Activated CD4-positive, alpha-beta T cell treated with anti-CD3 and anti-CD28 coated beads for 48 hours (primary cell): ENCODE measurements at regions not wholly inside any gene's neighbourhood (a gene's known extent, or its start where the extent isn't known, plus 50 kb on each side); places are given as distances from the start of the nearest gene placed in this dataset.

Experiments used
- DNase-seq: peaks from one replicate; pipeline ENCODE4 v3.0.0-alpha.2; 2020

DNA sequence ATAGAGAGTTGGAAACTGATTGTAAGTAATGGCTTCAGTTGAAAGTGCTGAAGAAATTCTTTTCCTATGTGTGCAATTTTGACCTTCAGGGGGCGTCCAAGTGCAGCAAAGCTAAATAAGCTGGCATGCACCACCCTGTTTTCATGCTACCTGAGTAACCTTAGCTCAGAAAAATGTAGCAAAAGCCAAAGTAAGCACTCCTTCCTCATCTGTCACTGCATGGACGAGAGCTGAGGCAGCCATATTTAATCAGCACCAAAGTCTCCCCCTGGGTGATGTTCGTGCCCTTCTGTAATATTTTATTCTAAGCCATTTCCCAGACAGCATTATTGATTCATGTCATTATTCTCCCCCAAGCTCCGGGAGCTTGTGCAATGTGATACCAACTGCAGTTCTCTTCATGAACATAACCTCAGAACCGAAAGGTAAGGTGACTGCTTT, 123.1 kb downstream of the RPS12 start:
- DNase-seq, result peak; percentile 38

DNA sequence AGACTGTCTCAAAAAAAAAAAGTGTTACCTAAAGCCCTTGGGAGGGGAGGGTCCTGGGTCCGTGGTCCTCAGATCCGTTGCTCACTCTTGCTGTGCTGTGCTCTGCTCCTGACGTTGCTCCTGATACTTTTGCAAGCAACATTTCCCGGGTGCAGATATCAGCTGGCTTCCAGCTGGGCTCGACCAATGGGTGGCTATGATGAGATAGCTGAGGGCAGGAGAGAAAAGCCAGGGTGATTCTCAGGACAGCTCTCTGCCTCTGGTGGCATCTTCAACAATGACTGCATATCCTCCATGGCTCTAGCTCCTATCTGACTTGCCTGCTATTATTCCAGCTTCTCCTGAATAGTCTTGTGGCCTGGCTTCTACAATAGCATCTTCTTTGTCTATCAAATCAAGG, 134.5 kb downstream of the RPS12 start:
- no peak for DNase-seq

- no peak for DNase-seq
Observed at GRCh38 chr6:132950566-132950965, 136.2 kb downstream of the RPS12 start.

DNA sequence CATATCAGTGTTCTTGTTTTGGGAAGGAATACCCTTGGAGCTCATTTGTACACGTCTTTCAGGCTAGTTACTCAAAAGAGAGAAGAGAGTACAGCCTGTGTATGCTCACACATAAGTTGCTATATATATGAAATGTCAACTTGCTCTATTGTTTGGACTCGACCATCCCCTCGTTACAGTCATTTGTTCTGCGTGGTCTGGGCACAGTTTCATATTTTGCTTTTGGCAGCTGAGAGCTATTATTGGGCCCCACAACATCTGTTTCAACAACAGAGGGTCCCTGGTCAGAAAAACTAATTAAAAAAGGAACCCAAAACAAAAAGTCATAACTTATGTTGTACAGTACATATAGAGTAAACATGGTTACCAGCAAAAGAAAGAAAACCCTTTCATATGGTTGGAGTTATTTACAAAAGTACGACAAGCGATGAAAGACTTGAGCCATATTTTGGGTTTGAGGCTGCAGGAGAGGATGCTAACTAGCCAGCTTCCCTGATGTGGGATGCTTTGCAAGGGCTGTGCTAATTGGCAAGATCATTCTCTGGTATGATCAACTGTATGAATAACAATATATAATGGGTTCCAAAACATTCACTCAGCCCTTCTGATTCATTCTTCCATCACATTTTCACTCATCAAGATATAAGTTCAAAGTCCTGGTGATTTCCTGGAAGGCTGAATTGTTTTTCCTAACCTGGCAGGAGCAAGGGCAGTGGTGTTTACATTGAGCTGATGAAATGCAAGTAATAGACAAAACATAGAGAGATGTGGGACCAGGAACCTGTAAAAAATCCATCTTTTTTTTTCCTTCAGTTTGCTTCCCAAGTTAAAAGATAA, 137.9 kb downstream of the RPS12 start:
- DNase-seq, result no peak

DNA sequence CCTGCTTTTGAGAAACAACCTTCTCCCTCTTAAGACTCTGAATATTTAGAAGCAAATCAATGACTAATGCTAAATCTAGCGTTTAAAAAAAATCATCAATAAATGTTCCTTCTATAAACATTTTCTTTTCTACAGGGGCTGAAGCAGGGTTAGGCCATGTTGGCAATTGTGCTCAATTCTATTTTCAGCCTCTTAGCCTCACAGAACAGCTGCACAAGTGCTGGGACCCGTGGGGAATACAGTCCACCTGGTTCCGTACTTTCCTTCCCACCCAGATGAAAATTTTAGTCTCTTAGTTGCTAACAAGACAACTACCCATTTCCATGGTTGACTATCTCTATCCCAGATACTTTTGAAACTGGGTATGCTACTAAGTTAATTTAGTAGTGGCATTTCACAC, 138.6 kb downstream of the RPS12 start:
- no peak for DNase-seq

GRCh38 chr6:132954222-132954621, 139.9 kb downstream of the RPS12 start:
- DNase-seq, result no peak

- no peak for DNase-seq
Observed at GRCh38 chr6:132954936-132955335, 140.6 kb downstream of the RPS12 start.

- no peak for DNase-seq
Observed at GRCh38 chr6:132959639-132960326, 145.4 kb downstream of the RPS12 start.

DNA sequence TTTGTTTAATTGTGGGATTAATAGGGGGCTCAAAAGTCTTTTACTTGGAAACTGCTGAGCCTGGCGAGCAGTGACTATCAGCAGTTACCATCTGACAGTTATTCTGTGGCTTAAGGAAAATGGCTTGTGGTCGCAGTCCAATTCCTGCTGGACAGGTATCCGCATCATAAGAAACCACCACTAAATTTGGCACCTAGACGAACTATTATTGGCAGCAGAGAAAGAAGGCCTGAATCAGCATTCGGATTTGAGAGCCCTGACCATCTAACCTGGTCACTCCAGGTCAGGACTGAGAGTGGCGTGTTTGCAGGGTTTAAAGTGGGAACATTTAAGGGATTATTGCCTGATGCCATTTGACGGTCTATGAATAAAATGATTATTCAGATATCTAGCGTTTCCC, 146.4 kb downstream of the RPS12 start:
- no peak for DNase-seq

GRCh38 chr6:132961122-132961521, 146.8 kb downstream of the RPS12 start:
- DNase-seq, result no peak

DNA sequence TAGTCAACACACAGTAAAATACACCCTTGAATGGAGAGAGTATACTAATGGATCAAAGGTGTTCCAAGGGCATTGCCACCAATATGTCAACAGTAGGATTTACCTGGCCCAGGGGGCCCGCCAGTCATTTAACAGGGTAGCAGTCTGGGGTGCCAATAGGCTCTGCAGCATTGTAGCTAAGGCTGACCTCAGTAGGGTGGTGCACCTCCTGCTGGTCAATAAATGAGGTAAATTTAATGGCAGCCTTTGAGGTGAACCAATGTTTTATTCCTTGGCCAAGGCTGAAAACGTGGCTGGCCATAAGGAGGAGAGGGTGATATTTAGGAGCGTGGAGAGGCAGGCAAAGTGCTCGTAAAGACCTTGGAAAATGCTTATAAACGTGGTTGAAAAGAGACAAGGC, 147.2 kb downstream of the RPS12 start:
- peak; percentile 4 for DNase-seq

DNA sequence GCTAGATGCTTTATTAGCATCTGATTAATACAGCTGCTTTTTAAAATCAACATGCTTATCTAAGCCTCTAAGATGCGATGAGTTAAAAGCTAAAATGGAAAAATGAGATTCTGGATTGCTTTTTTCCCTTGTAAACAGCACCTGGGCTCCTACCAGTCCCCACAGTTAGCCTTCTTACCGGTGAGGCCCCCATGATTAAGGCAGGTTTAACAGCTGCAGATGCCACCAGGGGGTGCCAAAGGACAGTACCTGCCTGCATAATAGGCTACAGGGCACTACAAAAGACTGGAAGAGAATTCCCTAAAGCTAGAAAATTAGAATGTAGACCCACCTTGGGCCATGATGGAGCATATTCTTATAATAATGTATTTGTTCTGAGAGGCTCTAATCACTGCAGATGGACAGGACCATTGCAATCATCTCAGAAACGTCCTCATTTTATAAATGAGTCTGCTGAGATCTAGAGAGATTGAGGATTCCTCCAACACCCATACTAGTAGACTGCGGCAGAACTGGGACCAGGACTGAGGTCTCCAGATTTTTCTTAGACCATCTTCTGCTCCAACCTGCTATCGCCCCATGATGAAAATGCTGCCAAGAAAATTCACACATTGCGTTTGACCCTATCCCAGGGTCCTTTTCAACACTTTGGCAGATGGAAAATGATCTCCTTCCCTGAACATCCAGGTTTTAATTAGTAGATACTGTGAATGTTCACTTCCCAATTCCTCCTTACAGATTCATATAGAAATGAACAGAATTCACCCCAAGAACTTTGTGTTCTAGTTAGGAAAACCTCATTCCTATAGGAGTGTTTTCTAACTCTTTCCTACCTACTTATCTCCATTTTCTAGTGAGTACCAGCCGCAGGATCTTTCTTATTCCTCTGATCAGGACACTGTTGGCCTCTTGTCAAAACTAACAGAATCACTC, 148.8 kb downstream of the RPS12 start:
- DNase-seq, result peak; percentile 73

DNA sequence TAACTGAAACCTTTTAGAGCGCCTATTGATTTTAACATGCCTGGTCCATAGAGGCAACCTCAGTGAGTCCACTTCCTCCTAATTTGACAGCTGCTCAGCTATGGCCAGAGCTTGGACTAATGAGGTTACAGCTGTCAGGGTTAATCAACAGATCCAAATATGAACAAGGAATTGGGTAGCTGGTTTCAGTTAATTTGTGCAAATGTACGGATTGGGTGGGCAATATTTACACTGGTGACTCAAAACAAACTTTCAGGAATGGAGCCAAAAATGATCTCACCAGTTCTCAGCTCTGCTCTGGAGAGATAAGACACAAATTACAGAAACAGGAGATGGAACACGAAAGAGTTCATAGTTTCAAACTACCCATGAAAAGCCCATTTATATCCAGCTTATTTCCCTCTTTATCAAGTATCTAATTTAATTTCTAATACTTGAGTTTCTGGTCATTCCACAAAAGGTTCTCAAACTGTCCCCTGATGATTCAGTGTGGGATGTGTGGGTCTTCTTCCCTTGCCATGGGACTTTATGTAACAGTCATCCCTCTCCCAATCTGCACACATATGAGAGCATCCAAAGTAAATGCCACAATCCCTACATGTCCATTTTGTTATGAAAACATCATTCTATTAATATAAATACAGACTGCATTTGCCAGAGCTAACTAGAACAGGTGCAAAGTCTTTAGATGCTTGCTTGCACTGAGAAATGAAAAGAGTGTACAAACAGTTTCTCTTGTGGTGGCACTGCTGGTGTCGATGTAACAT, 149.9 kb downstream of the RPS12 start:
- DNase-seq, result no peak

- DNase-seq, result no peak
Observed at GRCh38 chr6:132964868-132965382, 150.6 kb downstream of the RPS12 start.

GRCh38 chr6:132967871-132968270, 153.5 kb downstream of the RPS12 start:
- no peak for DNase-seq

DNA sequence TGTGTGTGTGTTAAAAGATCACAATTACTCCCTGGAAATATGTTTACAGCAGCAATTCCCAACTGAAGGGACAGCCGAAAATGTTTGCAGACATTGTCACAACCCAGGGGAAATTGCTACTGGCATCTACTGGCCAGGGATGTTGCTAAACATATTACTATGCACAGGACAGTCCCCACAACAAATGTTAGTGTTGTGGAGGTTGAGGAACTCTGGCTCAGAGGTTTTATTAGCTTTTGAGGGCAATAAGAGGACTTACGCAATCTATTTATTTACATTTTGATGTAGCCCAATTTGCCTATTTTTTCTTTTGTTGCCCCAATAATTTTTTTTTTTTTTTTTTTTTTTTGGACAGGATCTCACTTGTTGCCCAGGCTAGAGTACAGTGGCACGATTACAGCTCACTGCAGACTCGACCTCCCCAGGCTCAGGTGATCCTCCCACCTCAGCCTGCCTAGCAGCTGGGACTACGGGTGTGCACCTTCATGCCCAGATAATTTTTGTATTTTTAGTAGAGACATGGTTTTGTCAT, 154.1 kb downstream of the RPS12 start:
- DNase-seq, result no peak

DNA sequence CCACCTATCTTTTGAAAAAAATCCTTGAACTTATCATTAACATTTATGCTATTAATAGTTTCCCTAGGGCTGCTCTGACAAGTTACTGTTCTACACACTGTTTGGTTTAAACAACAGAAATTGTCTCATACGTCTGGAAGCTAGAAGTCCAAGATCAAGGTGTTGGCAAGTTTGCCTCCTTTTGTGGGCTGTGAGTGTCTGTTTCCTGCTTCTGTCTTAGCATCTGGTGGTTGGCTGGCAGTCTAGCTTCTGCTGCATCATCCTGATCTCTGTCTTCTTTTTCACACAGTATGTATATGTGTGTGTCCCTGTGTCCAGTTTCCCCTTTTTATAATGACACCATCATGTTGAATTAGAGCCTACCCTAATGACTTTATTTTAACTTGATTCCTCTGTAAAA, 154.8 kb downstream of the RPS12 start:
- no peak for DNase-seq

DNA sequence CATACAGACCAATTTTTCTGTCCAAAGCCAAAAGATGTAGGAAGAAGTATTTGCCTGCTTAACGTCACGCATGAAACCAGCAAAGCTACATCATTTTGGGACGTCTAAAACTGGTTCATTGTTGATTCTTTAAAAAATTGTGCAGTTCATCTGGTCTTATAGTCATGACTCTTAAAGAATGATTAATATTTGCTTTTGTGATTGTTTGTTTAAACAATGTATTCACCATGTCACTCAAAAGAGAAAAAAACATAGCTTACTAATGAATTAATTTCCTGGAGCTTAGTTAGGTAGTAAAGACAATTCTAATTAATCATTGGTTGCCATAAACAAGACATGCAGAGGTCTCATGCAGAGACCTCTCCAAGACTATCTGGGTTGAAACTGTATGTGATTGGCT, 157.3 kb downstream of the RPS12 start:
- no peak for DNase-seq

- no peak for DNase-seq
Observed at GRCh38 chr6:132972254-132972653, 157.9 kb downstream of the RPS12 start.

DNA sequence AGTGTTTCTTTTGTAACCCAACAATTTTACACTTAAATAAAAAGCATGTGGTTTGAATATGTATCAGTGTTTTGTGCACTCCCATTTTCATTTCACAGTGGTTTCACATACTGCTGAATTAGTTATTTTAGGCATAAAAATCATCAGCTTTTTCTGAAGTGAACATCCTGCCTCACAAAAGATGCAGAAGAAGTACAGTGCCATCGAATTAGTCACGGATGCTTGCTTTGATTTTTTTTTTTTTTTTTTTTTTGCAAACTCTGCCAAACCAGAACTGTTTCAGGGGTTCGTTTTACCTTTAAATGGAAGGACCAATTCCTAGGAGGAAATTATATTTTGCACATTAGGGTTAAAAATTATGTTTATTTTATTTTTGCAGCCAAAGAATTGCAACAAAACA, 158.6 kb downstream of the RPS12 start:
- no peak for DNase-seq

DNA sequence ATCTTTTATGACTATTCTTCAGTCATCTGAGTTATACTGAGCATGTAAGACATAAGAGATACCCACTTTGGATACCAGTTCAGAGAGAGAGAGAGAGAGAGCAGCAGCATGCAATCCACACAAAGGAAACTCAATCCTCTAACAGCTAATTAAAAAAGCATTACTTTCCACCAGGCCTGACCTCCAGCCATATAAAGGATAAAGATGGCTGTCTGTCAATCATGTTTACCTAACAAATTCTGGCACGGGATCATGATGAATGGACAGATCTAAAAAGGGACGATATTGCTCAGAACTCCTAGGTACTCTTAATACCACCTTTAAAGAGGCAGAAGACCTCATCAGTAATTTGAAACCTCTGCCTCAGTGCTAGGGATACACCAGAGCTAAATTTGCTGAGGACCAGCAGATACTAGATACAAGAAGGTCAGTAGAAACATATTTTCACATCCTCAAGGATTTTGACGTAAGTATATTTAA, 159.2 kb downstream of the RPS12 start:
- DNase-seq, result no peak

- no peak for DNase-seq
Observed at GRCh38 chr6:132974122-132974521, 159.8 kb downstream of the RPS12 start.
